HG03432 (cell line): ENCODE measurements at regions not wholly inside any gene's neighbourhood (a gene's known extent, or its start where the extent isn't known, plus 50 kb on each side); places are given as distances from the start of the nearest gene placed in this dataset.

Experiments used
- ATAC-seq: cut with Tn5 transposase; IDR thresholded peaks from one replicate; pipeline ENCODE4 v1.9.1; 2021; ENCODE audit warnings: mild to moderate bottlenecking, moderate library complexity; ENCODE audit not compliant: unreplicated experiment

GRCh38 chr9:19732441-19732951 is 56.3 kb downstream of the SLC24A2 start:
- ATAC-seq, result no peak

DNA sequence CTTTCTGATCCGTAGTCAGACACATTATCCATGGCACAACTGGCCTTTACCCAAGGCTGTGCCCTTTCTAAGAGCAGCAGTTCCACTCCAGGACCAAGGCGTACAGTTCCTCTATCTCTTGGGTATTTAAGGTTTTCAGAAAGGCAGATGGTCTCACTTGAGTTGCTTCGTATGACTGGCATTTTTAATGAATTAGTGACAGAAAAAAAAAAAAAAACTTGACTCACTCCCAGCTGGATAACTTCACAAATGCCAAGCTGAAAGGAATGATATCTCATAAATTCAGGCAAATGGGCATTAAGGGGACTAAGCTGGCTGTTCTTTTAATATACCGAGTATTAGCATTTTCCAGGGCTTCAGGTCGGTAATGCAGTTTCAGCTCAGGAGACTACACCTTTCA is 60.7 kb downstream of the SLC24A2 start:
- ATAC-seq, result no peak

- ATAC-seq, result no peak
Measured at GRCh38 chr9:19725970-19726369, 62.9 kb downstream of the SLC24A2 start.

DNA sequence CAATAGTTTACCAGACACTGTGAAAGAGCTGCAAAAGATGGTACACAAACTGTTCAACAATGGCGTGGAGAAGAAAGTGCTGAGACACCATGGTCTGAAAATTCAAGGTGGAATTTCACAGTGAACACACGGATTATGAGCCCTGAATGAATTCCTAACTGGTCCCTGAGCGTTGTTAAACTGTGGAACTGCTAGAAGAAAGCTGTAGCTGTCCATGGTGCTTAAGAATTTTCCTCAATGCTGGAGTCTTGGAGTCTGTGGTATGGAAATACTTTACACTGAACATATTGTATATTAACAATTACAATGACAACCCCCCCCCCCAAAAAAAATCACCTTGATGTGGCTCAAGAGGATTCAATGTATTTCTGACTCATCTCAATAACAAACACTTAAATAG is 68.5 kb downstream of the SLC24A2 start:
- no peak for ATAC-seq

DNA sequence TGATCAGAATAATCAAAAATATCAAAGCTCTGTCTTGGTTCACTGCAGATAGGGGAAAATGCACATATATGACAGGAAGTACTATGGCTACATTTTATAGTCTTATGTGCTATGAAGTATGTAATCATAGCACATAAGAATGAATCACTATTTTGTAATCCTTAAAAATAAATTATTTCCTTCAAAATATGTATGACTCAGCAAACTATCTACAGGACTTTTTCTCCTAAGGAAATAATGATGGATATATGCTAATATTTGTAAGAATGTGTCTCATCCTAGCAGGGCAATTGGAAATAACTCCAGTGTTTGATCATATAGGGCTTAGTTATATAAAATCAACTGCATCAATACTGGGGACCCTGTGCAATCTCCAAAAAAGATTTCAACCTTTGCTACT is 85.1 kb downstream of the SLC24A2 start:
- ATAC-seq, result no peak

DNA sequence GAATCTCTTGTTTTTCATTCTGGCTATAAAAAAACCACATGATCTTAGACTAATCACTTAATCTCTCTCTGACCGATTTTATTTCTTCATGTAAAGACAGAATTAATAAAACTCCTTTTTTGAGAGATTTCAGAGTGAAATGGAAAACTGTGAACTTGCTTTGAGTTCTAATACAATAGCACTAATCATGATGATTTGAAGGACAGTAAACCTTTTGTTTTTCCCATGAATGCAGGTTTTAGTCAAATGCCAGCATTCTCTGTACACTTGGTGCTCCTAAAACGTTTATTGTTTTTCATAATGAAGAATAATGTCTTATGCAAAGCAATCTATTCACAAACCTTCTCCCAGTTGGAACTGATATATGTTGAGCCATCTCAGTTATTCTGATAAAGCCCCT is 86.8 kb downstream of the SLC24A2 start:
- no peak for ATAC-seq

- ATAC-seq, result no peak
Measured at GRCh38 chr9:19701274-19701673, 87.6 kb downstream of the SLC24A2 start.

- ATAC-seq, result no peak
Measured at GRCh38 chr9:19700699-19701098, 88.1 kb downstream of the SLC24A2 start.

DNA sequence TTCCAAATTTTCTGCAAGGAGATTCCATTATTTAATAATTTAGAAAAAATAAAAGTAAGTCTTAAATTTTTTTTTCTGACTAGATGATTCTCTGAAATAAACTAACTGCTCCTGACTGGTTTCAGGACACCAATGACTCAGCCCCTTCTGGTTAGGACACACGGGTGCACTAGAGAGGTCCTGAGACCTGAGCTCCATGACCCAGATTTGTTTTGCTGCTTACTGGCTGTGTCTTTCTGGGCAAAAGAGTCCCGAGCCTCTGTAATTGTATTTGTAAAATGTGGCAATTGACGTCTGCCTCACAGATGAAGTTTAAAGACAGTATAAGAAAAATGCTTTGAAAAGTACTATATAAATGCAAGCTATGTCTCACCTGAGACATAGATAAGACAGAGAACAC is 89.1 kb downstream of the SLC24A2 start:
- no peak for ATAC-seq

- ATAC-seq, result no peak
Measured at GRCh38 chr9:19698960-19699359, 89.9 kb downstream of the SLC24A2 start.

DNA sequence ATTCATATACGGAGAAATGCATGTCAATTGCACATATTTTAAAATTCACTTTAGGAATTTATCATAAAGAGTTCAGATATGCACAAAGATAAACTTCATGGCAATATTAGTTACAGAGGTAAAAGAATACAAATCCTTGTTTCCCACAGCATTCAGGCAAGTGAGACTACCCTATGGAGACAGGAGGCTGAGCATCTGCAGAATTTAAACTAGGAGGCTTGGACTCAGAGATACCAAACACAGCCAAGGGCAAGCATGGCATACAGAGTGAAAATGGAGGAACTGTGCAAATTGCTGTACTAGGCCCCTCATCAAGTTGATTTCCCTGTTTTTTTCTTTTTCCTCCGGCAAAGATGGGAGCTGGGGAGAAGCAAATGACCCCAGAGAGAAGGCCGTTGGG is 94.2 kb downstream of the SLC24A2 start:
- ATAC-seq, result no peak

DNA sequence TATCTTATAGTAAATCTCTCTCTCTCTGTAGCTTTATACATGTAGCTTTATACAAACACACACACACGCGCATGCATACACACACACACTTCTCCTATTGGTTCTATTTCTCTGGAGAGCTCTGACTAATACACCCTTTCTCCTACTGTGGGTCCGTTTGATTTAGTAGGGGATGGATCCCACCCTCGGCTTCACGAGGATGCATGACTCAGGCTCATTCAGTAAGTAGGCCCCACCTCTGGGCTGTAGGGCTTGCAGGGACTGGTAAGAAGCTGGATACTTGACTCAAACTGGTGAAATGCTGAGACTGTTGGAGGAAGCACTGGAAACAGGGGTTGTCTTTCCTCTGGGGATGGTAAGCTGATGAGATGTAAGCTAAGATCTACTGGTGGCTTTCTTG is 98.7 kb downstream of the SLC24A2 start:
- ATAC-seq, result no peak

- ATAC-seq, result no peak
Measured at GRCh38 chr9:19689328-19690101, 99.3 kb downstream of the SLC24A2 start.

DNA sequence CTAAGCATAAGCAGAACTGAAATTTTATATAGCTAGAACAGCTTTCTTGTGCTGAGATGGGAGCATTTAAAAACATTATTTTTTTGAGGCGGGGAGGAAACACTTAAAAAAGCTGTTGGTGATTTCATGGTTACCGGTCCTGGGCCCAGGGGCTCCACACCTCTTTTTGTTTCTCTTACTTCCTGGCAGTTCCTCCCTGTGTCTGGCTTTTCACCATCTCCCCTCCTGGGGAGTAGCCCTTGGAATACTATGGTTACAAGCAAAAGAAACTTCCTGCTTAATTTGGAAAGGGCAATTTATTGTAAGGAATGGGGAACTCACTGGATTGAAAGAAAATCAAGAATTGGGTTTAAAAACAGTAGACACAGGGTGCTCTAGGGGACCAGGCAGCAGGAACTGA is 105.1 kb downstream of the SLC24A2 start:
- no peak for ATAC-seq

- no peak for ATAC-seq
Measured at GRCh38 chr9:19682397-19682796, 106.4 kb downstream of the SLC24A2 start.

DNA sequence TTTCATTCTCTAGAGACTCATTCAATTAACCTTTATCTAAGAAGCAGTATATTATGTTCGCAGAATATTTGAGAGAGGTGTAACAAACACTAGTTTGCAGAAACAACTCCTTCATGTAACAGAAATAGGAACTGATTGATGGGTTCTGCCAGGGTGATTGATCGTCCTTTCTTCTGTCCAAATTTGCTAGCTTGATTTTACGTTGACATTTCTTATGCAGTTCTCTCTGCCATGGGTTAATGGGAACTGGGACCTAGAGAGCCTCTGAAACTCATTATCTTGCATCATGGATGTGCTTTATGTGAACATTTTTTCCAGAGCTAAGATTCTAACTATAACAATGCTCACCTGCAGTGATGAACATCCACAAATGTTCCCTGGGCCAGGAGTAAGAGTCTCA is 107.0 kb downstream of the SLC24A2 start:
- ATAC-seq, result no peak

DNA sequence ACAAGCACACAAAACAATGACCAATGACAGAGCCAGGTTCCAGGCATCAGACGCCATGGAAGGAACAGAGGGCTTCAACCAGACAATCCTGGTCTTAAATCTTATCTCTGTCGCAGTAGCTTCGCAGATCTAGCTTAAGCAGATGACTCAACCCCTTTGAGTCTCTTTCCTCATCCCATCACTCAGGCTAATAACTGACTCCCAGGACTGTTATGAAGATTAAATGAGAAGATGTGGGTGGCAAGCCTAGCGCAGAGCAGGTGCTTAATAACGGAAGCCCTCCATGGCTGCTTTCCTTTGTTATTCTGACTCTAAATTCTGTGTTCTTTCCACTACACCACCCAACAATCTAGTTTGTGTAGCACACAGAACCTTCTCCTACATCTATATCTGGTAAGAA is 110.9 kb downstream of the SLC24A2 start:
- ATAC-seq, result no peak

DNA sequence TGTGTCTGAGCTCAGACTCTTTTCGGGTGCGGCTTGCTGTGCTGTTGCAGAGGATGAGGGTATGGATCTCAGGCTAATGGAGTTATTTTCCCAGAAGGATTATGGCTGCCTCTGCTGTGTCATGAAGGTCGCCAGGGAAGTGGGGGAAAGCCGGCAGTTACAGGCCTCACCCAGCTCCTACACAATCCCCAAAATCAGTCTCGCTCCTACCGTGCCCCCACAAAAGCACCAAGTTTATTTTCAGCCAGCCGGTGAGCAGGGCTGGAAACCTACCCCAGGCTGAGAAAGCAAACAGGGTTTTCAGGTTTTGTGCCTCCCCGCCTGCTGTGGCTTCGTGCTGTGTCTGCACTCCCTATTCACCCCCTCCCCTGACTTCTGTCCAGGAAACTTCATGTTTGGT is 113.3 kb downstream of the SLC24A2 start:
- no peak for ATAC-seq

GRCh38 chr9:19666575-19666974 is 122.3 kb downstream of the SLC24A2 start:
- no peak for ATAC-seq

DNA sequence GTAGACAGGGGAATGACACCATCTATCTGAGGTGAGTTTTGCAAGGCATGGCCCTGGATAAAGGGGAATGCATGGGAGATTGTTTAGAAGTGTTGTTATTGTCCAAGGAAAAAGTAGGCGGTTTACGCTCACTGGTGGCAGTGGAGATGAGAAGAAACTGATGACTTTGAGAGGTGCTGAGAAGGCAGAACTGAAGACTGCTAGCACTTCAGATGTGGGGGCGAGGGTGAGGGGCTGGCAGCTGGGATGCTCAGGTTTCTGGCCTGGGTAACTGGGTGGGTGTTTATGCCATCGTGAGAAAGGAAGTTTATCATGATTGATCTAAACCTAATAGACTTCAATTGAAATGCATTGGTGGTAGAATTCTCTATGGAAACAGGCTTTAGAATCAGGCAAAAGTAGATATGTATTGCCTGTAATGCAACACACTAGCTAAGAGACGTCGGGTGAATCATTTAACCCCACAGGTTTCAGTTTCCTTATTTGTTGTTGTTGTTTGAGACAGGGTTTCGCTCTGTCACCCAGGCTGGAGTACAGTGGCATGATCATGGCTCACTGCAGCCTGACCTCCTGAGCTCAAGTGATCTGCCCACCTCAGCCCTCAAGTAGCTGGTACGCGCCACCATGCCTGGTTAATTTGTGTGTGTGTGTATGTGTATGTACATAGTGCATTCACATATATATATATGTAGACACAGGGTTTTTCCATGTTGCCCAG is 123.5 kb downstream of the SLC24A2 start:
- peak; percentile 100 for ATAC-seq

GRCh38 chr9:19663570-19663969 is 125.3 kb downstream of the SLC24A2 start:
- ATAC-seq, result no peak

DNA sequence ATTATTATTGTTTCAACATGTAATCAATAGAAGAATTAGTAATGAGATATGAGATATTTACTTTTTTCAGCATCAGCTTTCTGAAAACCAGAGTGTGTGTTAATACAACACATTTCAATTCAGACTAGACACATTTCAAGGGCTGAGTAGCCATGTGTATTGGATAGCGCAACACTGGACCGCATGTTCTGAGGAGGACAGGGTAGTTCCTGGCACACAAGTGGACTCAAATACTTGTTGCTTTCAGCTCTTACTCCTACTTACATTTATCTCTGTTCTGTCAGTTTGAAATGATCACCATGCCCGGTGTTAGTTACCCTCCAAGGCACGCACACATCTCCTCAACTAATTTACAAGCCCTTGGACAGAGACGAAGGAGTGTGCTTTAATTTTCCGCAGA is 126.6 kb downstream of the SLC24A2 start:
- no peak for ATAC-seq
